ENCODE measurements at regions not wholly inside any gene's neighbourhood (a gene's known extent, or its start where the extent isn't known, plus 50 kb on each side); places are given as distances from the start of the nearest gene placed in this dataset.

GRCh38 chr12:114272605-114273004, 133.3 kb downstream of the TBX5 start:
- TF ChIP-seq ZFX (IDR thresholded peaks at IDR 0.05; ENCODE audit: borderline replicate concordance), result no peak
- TF ChIP-seq CTCF (IDR thresholded peaks at IDR 0.05), result no peak
- H3K27ac ChIP-seq, result no peak overlapping the region

DNA sequence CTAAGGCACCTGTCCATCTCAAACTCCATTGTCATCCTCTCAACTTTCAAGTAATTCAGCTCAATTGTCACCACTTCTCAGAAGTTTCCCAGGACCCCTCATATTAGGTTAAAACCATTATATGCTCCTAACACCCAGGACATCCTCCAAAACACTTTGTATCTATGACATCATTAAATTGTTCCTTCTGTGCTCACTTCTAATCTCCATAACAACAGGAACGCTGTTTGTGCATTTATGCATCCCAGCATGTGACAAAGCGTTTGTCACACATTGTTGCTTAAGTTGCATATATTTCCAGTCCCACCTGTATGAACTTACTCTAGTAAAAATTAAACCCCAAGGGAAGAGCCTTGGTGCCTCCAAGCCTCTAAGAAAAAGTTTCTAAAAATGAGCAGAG, 133.9 kb downstream of the TBX5 start:
- TF ChIP-seq ZFX (IDR thresholded peaks at IDR 0.05; ENCODE audit: borderline replicate concordance) (no peak), CTCF (IDR thresholded peaks at IDR 0.05) (no peak)

DNA sequence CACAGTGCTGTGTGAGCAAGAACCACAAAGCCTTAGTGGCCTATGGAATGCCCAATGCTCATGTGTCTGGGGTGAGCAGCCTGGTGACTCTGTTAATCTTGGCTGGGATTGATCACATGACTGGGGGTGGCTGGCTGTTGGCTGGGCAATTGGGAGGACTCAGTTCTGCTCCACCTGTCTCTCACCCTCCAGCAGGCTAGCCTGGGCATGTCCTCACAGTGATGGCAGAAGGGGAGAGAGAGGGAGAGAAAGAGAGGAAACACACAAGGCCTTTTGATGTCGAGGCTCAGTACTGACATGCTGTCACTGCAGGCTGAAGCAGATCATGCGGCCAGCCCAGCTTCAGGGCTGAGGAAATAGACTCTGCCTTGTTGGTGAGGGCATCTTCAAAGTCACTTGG, 136.8 kb downstream of the TBX5 start:
- TF ChIP-seq ZFX (IDR thresholded peaks at IDR 0.05; ENCODE audit: borderline replicate concordance) (no peak), CTCF (IDR thresholded peaks at IDR 0.05) (no peak)
- no peak overlapping the region for H3K27ac ChIP-seq

More for the DNA sequence above, 133.9 kb downstream of the TBX5 start:
- H3K27ac ChIP-seq, result no peak overlapping the region

GRCh38 chr12:114266536-114266935, 139.4 kb downstream of the TBX5 start:
- no peak overlapping the region for H3K27ac ChIP-seq
- TF ChIP-seq ZFX (IDR thresholded peaks at IDR 0.05; ENCODE audit: borderline replicate concordance) (no peak), CTCF (IDR thresholded peaks at IDR 0.05) (no peak)

DNA sequence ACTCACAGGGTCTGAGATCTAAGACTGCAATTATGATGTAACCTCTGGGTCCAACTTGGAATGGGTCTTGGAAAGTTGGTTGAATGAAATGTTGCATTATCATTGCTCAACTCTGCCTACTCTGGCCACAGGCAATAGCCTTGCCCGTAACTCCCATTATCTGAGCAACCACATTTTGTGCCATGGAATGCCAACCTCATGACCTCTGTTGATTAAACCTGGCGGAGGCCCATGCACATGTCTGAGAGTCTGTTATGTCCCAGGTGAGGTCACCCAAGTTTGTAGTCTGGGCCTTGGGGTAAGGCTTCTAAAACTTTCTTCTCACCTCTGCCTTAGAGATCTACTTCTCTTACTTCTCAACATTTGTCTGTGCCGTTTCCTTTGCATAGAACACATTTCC, 140.9 kb downstream of the TBX5 start:
- TF ChIP-seq CTCF (IDR thresholded peaks at IDR 0.05) (no peak), ZFX (IDR thresholded peaks at IDR 0.05; ENCODE audit: borderline replicate concordance) (no peak)
- H3K27ac ChIP-seq, result no peak overlapping the region

DNA sequence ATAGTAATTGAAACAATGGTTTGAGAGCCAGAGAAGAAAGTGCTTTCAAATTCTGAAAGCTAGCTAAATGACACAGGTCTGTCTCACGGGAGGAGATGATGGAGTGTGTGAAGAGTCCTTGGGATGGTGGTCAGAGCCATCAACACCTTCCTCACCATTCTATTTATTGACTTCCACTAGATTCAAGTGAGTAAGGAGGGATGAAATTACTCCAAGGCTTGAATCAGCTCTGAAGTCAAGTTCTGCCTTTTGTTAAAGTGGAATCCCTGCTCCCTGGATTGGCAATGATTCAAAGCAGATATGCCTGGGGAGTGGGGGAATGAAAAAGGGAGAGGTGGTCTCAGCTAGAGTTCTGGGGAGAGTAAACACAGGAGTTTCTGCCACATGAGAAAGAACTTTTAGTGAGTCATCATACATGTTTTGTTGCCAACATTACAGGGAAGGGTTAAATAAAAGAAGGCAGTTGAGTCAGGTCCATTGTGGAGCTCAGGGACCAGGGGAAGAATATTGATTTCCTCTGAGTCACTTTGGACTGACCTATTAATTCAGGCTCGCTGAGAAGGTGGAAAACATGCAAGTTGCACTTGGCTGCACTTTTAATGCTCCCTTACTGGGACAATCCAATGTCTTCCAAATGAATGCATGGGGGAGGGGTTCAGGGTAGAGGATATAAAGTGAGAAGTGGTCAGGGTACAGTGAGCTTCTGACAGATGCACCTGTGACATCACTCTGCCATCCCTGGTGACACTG, 142.7 kb downstream of the TBX5 start:
- no peak overlapping the region for H3K27ac ChIP-seq
- TF ChIP-seq ZFX (IDR thresholded peaks at IDR 0.05; ENCODE audit: borderline replicate concordance) (no peak), CTCF (IDR thresholded peaks at IDR 0.05) (no peak)

GRCh38 chr12:114257687-114258086, 148.3 kb downstream of the TBX5 start:
- H3K27ac ChIP-seq, result no peak overlapping the region
- TF ChIP-seq CTCF (IDR thresholded peaks at IDR 0.05) (no peak), ZFX (IDR thresholded peaks at IDR 0.05; ENCODE audit: borderline replicate concordance) (no peak)

Measured in 22Rv1 (cell line).